Fibroblast of skin of back (primary cell): ENCODE measurements at regions not wholly inside any gene's neighbourhood (a gene's known extent, or its start where the extent isn't known, plus 50 kb on each side); places are given as distances from the start of the nearest gene placed in this dataset.
"Not testable (repeated sequence)": the region's sequence is repeated elsewhere in the genome, so short reads cannot be mapped to it uniquely, and the experiment has no call there.

Experiments used
- DNase-seq: peaks from one replicate; pipeline ENCODE4 v3.0.0-alpha.2; 2013

GRCh38 chr7:49700841-49701240 lies 72.6 kb upstream of the VWC2 start:
- DNase-seq: no peak

GRCh38 chr7:49702099-49702498 lies 71.3 kb upstream of the VWC2 start:
- DNase-seq: no peak

GRCh38 chr7:49703337-49703736 lies 70.1 kb upstream of the VWC2 start:
- DNase-seq: no peak

GRCh38 chr7:49703881-49704280 lies 69.6 kb upstream of the VWC2 start:
- no peak for DNase-seq

GRCh38 chr7:49706106-49706505 lies 67.3 kb upstream of the VWC2 start:
- DNase-seq: no peak

GRCh38 chr7:49707891-49708290 lies 65.5 kb upstream of the VWC2 start:
- DNase-seq: no peak

GRCh38 chr7:49708590-49708989 lies 64.8 kb upstream of the VWC2 start:
- no peak for DNase-seq

GRCh38 chr7:49711072-49711723 lies 62.2 kb upstream of the VWC2 start:
- not testable (repeated sequence) for DNase-seq

- DNase-seq: no peak
Measured at GRCh38 chr7:49714182-49714581, 59.3 kb upstream of the VWC2 start.

GRCh38 chr7:49715486-49715885 lies 58.0 kb upstream of the VWC2 start:
- DNase-seq: no peak

- DNase-seq: no peak
Measured at GRCh38 chr7:49717547-49717946, 55.9 kb upstream of the VWC2 start.

GRCh38 chr7:49718760-49719159 lies 54.7 kb upstream of the VWC2 start:
- no peak for DNase-seq

GRCh38 chr7:49721441-49721840 lies 52.0 kb upstream of the VWC2 start:
- DNase-seq: no peak
